Esophagus squamous epithelium (tissue), 4 donors: ENCODE measurements at regions not wholly inside any gene's neighbourhood (a gene's known extent, or its start where the extent isn't known, plus 50 kb on each side); places are given as distances from the start of the nearest gene placed in this dataset.

Experiments
- CTCF ChIP-seq, 6 experiments: fragments of 450-650 bp in 4 of 6; fragments of 200-600 bp in 2 of 6; sonication (generic) in 2 of 6; IDR thresholded peaks; one replicate each; pipeline ENCODE4 v1.5.1; 2016 to 2019; ENCODE audit warnings: antibody characterized with exemption in 6 of 6, mild to moderate bottlenecking in 4 of 6, moderate library complexity in 4 of 6
- POLR2A ChIP-seq, 4 donors: fragments of 450-650 bp; IDR thresholded peaks; one replicate each; pipeline ENCODE4 v1.6.1; 2017; ENCODE audit warnings: antibody characterized with exemption in 4 of 4, mild to moderate bottlenecking in 4 of 4, moderate library complexity in 3 of 4

- TF ChIP-seq CTCF (IDR thresholded peaks at IDR 0.05), result no peak
- TF ChIP-seq POLR2A (IDR thresholded peaks at IDR 0.05), result no peak
Measured at GRCh38 chr2:236843161-236843968, 242.3 kb upstream of the COPS8 start.
